ENCODE measurements at regions not wholly inside any gene's neighbourhood (a gene's known extent, or its start where the extent isn't known, plus 50 kb on each side); places are given as distances from the start of the nearest gene placed in this dataset.

DNA sequence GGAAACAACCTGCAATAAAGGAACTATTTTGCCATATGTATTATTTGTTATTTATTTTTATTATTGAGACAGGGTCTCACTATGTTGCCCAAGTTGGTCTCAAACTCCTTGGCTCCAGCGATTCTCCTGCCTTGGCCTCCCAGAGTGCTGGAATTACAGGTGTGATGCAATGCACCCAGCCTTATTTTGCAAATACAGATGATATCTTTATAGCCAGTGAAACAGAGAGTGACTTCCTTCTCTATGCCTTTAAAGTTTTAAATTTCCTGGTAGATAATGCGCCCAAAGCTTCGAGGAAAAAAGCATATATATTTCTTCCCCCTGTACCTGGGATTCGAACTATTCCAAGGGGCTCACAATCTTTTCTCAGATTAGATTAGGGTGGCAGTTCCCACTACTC, 601.1 kb upstream of the HTR2C start:
- no peak for TF ChIP-seq CTCF (IDR thresholded peaks at IDR 0.05; ENCODE audit: poor library complexity, severe bottlenecking)
- TF ChIP-seq MXI1 (conservative IDR thresholded peaks at IDR 0.05; ENCODE audit: poor library complexity, severe bottlenecking): no peak
- TF ChIP-seq EP300 (conservative IDR thresholded peaks at IDR 0.05; ENCODE audit: poor library complexity, severe bottlenecking): no peak
- TF ChIP-seq TAF1 (IDR thresholded peaks at IDR 0.05; ENCODE audit: low read depth): no peak
- no peak for TF ChIP-seq SMC3 (conservative IDR thresholded peaks at IDR 0.05; ENCODE audit: poor library complexity)
- TF ChIP-seq, protein P1, sequence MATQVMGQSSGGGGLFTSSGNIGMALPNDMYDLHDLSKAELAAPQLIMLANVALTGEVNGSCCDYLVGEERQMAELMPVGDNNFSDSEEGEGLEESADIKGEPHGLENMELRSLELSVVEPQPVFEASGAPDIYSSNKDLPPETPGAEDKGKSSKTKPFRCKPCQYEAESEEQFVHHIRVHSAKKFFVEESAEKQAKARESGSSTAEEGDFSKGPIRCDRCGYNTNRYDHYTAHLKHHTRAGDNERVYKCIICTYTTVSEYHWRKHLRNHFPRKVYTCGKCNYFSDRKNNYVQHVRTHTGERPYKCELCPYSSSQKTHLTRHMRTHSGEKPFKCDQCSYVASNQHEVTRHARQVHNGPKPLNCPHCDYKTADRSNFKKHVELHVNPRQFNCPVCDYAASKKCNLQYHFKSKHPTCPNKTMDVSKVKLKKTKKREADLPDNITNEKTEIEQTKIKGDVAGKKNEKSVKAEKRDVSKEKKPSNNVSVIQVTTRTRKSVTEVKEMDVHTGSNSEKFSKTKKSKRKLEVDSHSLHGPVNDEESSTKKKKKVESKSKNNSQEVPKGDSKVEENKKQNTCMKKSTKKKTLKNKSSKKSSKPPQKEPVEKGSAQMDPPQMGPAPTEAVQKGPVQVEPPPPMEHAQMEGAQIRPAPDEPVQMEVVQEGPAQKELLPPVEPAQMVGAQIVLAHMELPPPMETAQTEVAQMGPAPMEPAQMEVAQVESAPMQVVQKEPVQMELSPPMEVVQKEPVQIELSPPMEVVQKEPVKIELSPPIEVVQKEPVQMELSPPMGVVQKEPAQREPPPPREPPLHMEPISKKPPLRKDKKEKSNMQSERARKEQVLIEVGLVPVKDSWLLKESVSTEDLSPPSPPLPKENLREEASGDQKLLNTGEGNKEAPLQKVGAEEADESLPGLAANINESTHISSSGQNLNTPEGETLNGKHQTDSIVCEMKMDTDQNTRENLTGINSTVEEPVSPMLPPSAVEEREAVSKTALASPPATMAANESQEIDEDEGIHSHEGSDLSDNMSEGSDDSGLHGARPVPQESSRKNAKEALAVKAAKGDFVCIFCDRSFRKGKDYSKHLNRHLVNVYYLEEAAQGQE (IDR thresholded peaks at IDR 0.05; ENCODE audit: borderline replicate concordance): no peak
- TF ChIP-seq POLR2AphosphoS5 (IDR thresholded peaks at IDR 0.05): no peak
